HFFc6 (cell line): ENCODE measurements at regions not wholly inside any gene's neighbourhood (a gene's known extent, or its start where the extent isn't known, plus 50 kb on each side); places are given as distances from the start of the nearest gene placed in this dataset.

Source experiments
- DNase-seq: peaks from one replicate; pipeline ENCODE4 v3.0.0-alpha.2; 2018
- H3K27ac Mint-ChIP-seq: 2 replicates; pipeline ENCODE4 v1.8.0; 2020; ENCODE audit warnings: mild to moderate bottlenecking, mixed read lengths
- H3K27me3 Mint-ChIP-seq: 2 replicates; pipeline ENCODE4 v1.8.0; 2021; ENCODE audit warnings: mild to moderate bottlenecking, moderate library complexity, mixed read lengths; ENCODE audit not compliant: insufficient read depth
- H3K36me3 Mint-ChIP-seq: 2 replicates; pipeline ENCODE4 v1.8.0; 2021; ENCODE audit warnings: low read depth, mixed read lengths
- H3K4me1 Mint-ChIP-seq: 2 replicates; pipeline ENCODE4 v1.8.0; 2020; ENCODE audit warnings: low read depth, mixed read lengths
- H3K4me3 Mint-ChIP-seq: 2 replicates; pipeline ENCODE4 v1.8.0; 2020; ENCODE audit warnings: mild to moderate bottlenecking, moderate library complexity, mixed read lengths
- H3K9me3 Mint-ChIP-seq: 2 replicates; pipeline ENCODE4 v1.8.0; 2020; ENCODE audit warnings: mild to moderate bottlenecking, mixed read lengths
- TF ChIP-seq, protein P1 (sequence below): fragments of 200-600 bp; sonication (generic); IDR thresholded peaks from 2 replicates; pipeline ENCODE4 v1.5.0; 2021; ENCODE audit warnings: antibody characterized with exemption, mild to moderate bottlenecking

DNA sequence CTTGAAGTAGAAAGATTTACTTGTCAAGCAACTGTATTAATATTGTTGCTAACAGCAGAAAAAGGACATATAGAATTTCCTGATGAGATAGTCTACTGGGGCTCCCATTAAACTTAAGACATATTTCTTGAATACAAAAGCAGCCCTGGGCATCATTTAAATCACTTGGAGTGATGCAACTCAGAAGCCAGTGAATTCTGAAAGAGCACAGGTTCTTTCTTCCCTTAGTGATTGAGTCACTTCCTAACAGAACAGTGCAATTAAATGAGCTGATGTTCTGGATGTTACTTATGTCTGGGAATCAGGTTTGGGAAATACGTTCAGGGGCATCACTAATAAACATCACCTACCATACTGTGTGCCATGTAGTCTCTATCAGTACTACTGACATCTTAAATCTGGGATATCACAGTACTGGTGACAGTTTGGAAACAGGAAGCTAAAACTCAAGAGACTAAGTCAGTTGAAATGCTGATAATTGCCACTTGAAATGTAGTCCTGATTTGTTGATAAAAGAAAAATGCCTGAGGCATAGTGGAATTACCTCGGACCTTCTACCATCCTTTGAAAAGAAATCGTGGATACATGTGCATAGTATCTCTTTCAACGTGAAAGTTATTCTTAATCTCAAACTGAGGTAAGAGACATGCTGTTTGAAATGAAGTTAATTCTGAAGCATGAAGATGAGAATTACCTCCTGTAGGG is 249.2 kb upstream of the GPRIN3 start:
- DNase-seq: no peak
- Mint-ChIP-seq H3K27ac (no peak overlapping the region), H3K4me3 (no peak overlapping the region), H3K4me1 (peaks cover 6% of the 10 kb centered on the region; the same call in 1 of the 2 replicates), H3K9me3 (no peaks in the 10 kb centered on the region), H3K36me3 (no peaks in the 10 kb centered on the region), H3K27me3 (peaks cover 1% of the 10 kb centered on the region)
- TF ChIP-seq, protein P1, sequence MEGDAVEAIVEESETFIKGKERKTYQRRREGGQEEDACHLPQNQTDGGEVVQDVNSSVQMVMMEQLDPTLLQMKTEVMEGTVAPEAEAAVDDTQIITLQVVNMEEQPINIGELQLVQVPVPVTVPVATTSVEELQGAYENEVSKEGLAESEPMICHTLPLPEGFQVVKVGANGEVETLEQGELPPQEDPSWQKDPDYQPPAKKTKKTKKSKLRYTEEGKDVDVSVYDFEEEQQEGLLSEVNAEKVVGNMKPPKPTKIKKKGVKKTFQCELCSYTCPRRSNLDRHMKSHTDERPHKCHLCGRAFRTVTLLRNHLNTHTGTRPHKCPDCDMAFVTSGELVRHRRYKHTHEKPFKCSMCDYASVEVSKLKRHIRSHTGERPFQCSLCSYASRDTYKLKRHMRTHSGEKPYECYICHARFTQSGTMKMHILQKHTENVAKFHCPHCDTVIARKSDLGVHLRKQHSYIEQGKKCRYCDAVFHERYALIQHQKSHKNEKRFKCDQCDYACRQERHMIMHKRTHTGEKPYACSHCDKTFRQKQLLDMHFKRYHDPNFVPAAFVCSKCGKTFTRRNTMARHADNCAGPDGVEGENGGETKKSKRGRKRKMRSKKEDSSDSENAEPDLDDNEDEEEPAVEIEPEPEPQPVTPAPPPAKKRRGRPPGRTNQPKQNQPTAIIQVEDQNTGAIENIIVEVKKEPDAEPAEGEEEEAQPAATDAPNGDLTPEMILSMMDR: no peak

DNA sequence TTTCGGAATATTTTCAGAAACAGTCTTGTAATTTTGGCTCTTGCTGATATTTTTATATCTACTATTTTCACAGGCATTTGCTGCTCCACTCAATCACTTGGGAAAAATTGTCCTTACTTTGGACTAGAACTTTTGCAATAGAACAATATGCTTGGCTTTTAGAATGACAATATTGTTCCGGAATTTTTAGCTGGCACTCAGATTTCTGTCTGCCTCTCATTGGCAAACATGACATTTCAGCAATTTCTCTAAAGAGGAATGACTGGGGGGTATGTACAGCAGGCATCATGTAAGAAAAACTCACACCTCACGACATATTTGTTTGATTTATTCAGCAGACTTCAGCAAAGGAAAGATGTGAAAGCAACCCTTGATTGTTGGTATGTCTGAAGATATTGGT is 243.6 kb upstream of the GPRIN3 start:
- peaks cover 5% of the 10 kb centered on the region; the same call in 1 of the 2 replicates for H3K4me1 Mint-ChIP-seq
- no peak overlapping the region for H3K27ac Mint-ChIP-seq
- H3K9me3 Mint-ChIP-seq: no peaks in the 10 kb centered on the region
- no peak for DNase-seq
- no peaks in the 10 kb centered on the region for H3K36me3 Mint-ChIP-seq
- H3K4me3 Mint-ChIP-seq: no peak overlapping the region
- TF ChIP-seq, protein P1: no peak
- no peaks in the 10 kb centered on the region for H3K27me3 Mint-ChIP-seq

DNA sequence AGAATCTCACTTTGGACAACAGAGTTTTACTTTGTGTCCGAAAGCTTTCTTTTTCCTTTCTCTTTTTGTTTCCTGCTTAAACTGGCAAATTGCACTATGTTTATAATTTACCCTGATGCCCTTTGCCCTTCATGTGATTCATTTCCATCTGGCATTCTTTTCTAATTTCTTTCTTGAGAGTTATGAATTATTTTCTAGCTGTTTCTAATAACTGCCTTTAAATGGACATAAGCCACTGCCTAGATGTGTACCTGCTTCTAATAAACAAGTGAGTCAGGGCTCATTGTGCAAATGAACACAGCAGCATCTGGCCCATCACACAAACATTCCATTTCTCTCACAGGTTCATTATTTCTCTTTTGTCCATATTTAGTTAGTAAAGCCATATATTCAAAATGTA is 242.3 kb upstream of the GPRIN3 start:
- H3K36me3 Mint-ChIP-seq: no peaks in the 10 kb centered on the region
- H3K27ac Mint-ChIP-seq: no peak overlapping the region
- H3K4me3 Mint-ChIP-seq: no peak overlapping the region
- H3K4me1 Mint-ChIP-seq: peaks cover 5% of the 10 kb centered on the region; the same call in 1 of the 2 replicates
- TF ChIP-seq, protein P1: no peak
- H3K27me3 Mint-ChIP-seq: no peaks in the 10 kb centered on the region
- no peaks in the 10 kb centered on the region for H3K9me3 Mint-ChIP-seq
- no peak for DNase-seq

DNA sequence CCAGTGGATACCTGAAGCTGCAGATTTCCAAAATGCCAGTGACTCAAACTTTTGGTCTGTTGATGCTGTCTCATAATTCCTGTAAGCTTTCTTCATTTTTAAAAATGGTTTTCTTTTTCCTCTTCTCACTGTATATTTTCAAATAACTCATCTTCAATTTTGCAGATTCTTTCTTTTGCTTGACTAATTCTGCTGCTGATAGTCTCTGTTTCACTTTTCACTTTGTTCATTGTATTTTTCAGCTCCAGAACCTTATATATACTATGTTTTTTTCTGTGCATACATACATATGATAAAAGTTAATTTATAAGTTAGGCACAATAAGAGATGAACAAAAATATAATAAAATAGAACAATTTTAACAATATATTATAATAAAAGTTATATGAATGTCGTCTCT is 237.7 kb upstream of the GPRIN3 start:
- no peaks in the 10 kb centered on the region for H3K27me3 Mint-ChIP-seq
- no peak overlapping the region for H3K4me3 Mint-ChIP-seq
- H3K4me1 Mint-ChIP-seq: peaks cover 10% of the 10 kb centered on the region
- no peak overlapping the region for H3K27ac Mint-ChIP-seq
- DNase-seq: no peak
- no peaks in the 10 kb centered on the region for H3K36me3 Mint-ChIP-seq
- TF ChIP-seq, protein P1: no peak
- H3K9me3 Mint-ChIP-seq: no peaks in the 10 kb centered on the region

DNA sequence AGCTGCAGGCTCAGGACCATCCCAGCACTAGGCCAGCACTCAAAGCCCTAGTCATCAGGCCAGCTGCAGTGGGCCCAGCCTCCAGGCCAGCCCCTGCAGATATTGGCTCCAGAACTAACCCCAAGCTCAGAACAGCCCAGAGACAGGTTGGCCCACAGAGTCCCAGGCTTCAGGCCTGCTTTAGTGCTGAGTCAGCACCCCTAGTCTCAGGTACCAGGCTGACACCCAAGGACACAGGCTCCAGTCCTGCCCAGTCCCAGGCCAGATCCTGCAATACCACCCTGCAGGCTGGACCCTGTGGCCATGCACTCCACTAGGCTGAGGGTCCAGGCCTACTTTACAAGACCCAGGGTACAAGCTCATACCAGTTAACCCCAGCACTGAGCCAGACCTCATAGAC is 234.4 kb upstream of the GPRIN3 start:
- Mint-ChIP-seq H3K9me3 (no peaks in the 10 kb centered on the region), H3K4me1 (peaks cover 22% of the 10 kb centered on the region), H3K4me3 (no peak overlapping the region), H3K27ac (no peak overlapping the region), H3K36me3 (no peaks in the 10 kb centered on the region), H3K27me3 (no peaks in the 10 kb centered on the region)
- TF ChIP-seq, protein P1: no peak
- no peak for DNase-seq
